ENCODE measurements at regions not wholly inside any gene's neighbourhood (a gene's known extent, or its start where the extent isn't known, plus 50 kb on each side); places are given as distances from the start of the nearest gene placed in this dataset.

GRCh38 chr4:46684041-46684440 lies 225.0 kb downstream of the COX7B2 start:
- intact Hi-C loops (cut with DNase I; ENCODE audit: low total_unique reads) (no loop called here), in situ Hi-C loops (cut with MboI; ENCODE audit: low pct_ligation_motif_present in 1 of 4, low pct_unique_long_range_greater_than_20kb in 1 of 4, low sequenced_read_pairs in 3 of 4) (no loop called here)
- no peaks in the 10 kb centered on the region for H3K9me3 ChIP-seq
- no peaks in the 10 kb centered on the region for H3K4me1 ChIP-seq
- no peaks in the 10 kb centered on the region for H3K36me3 ChIP-seq
- no peaks in the 10 kb centered on the region for H3K27me3 ChIP-seq
- H3K27ac ChIP-seq, result no peak overlapping the region
- H3K4me3 ChIP-seq, result no peak overlapping the region
- TF ChIP-seq, protein P1, sequence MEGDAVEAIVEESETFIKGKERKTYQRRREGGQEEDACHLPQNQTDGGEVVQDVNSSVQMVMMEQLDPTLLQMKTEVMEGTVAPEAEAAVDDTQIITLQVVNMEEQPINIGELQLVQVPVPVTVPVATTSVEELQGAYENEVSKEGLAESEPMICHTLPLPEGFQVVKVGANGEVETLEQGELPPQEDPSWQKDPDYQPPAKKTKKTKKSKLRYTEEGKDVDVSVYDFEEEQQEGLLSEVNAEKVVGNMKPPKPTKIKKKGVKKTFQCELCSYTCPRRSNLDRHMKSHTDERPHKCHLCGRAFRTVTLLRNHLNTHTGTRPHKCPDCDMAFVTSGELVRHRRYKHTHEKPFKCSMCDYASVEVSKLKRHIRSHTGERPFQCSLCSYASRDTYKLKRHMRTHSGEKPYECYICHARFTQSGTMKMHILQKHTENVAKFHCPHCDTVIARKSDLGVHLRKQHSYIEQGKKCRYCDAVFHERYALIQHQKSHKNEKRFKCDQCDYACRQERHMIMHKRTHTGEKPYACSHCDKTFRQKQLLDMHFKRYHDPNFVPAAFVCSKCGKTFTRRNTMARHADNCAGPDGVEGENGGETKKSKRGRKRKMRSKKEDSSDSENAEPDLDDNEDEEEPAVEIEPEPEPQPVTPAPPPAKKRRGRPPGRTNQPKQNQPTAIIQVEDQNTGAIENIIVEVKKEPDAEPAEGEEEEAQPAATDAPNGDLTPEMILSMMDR (IDR thresholded peaks at IDR 0.05), result no peak
- TF ChIP-seq POLR2A (IDR thresholded peaks at IDR 0.05) (no peak), POLR2AphosphoS5 (IDR thresholded peaks at IDR 0.05) (no peak), EP300 (IDR thresholded peaks at IDR 0.05; ENCODE audit: low read depth) (no peak)
- no peak for DNase-seq
- 27 to 37% methylated on average over 2 of the region's 2 CpGs for WGBS, 2 donors (ENCODE audit: low coverage in 1 of 2)

- H3K27me3 ChIP-seq, result no peaks in the 10 kb centered on the region
- TF ChIP-seq POLR2AphosphoS5 (IDR thresholded peaks at IDR 0.05) (no peak), EP300 (IDR thresholded peaks at IDR 0.05; ENCODE audit: low read depth) (no peak), POLR2A (IDR thresholded peaks at IDR 0.05) (no peak)
- TF ChIP-seq, protein P1 (IDR thresholded peaks at IDR 0.05), result no peak
- 90 to 100% methylated on average over 1 of the region's 1 CpG for WGBS, 2 donors (ENCODE audit: low coverage in 1 of 2)
- in situ Hi-C loops (cut with MboI; ENCODE audit: low pct_ligation_motif_present in 1 of 4, low pct_unique_long_range_greater_than_20kb in 1 of 4, low sequenced_read_pairs in 3 of 4), result no loop called here
- no peaks in the 10 kb centered on the region for H3K9me3 ChIP-seq
- H3K4me1 ChIP-seq, result no peaks in the 10 kb centered on the region
- H3K27ac ChIP-seq, result no peak overlapping the region
- no peaks in the 10 kb centered on the region for H3K36me3 ChIP-seq
- intact Hi-C loops (cut with DNase I; ENCODE audit: low total_unique reads), result no loop called here
- no peak overlapping the region for H3K4me3 ChIP-seq
- DNase-seq, result no peak
These were observed 232.7 kb downstream of the COX7B2 start for GRCh38 chr4:46676364-46676763.

DNA sequence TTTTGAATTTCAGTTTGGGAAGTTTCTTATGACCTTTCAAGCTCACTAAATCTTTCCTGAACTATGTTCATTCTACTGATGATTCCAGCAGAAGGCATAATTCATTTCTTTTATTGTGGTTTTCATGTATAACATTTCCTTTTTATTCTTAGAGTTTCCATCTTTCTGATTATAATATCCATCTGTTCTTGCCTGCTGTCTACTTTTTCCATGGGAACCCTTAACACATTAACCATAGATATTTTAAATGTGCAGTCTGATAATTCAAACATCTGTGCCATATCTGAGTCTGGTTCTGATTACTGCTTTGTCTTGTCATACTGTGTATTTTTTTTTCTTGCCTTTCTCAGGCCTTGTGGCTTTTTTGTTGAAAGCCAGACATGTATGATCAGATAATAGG lies 234.7 kb downstream of the COX7B2 start:
- H3K36me3 ChIP-seq, result no peaks in the 10 kb centered on the region
- in situ Hi-C loops (cut with MboI; ENCODE audit: low pct_ligation_motif_present in 1 of 4, low pct_unique_long_range_greater_than_20kb in 1 of 4, low sequenced_read_pairs in 3 of 4) (no loop called here), intact Hi-C loops (cut with DNase I; ENCODE audit: low total_unique reads) (no loop called here)
- TF ChIP-seq, protein P1 (IDR thresholded peaks at IDR 0.05), result no peak
- no peak for TF ChIP-seq EP300 (IDR thresholded peaks at IDR 0.05; ENCODE audit: low read depth)
- no peak for TF ChIP-seq POLR2A (IDR thresholded peaks at IDR 0.05)
- TF ChIP-seq POLR2AphosphoS5 (IDR thresholded peaks at IDR 0.05), result no peak
- H3K9me3 ChIP-seq, result no peaks in the 10 kb centered on the region
- H3K27me3 ChIP-seq, result no peaks in the 10 kb centered on the region
- no peak overlapping the region for H3K27ac ChIP-seq
- H3K4me1 ChIP-seq, result no peaks in the 10 kb centered on the region
- H3K4me3 ChIP-seq, result no peak overlapping the region
- DNase-seq, result no peak

DNA sequence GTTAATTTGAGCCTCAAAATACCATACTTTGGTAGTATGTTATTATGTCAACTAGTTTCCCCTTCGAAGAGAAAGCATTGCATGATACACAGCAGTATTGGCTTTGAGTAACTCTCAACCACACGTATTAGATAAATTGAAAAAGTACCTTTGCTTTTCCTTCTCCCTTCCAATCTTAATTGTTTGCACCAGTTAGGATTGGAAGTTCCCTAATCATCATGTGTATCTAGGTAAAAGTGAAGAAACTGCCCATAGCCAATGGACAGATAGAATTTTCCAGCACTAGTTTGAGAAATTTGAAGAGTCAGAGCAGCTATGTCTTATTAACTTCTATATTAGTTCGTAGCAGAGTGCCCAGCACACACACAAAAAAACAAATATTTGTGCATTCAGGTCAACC lies 241.3 kb downstream of the COX7B2 start:
- in situ Hi-C loops (cut with MboI; ENCODE audit: low pct_ligation_motif_present in 1 of 4, low pct_unique_long_range_greater_than_20kb in 1 of 4, low sequenced_read_pairs in 3 of 4), result no loop called here

DNA sequence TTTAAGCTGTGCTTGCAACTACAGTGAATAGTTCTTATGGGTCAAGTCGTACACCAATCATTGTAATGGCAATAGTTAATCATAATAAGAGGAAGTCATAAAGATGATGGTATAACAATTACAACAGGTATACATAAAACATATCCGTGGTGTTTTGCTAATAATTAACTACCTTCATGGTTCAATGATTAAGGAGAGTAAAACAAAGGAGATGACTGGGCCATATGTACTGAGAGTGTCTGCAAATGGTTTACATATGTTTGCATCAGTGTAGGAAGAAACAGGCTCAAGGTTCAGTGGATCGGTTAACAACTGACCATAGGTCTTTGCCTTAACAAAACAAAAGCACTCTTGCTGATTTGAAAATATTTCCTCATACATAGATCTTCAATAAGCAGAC lies 253.0 kb downstream of the COX7B2 start:
- no peaks in the 10 kb centered on the region for H3K9me3 ChIP-seq
- H3K27me3 ChIP-seq, result no peaks in the 10 kb centered on the region
- no peak overlapping the region for H3K4me3 ChIP-seq
- intact Hi-C loops (cut with DNase I; ENCODE audit: low total_unique reads), result no loop called here
- no peak for DNase-seq
- H3K4me1 ChIP-seq, result peaks cover 0 to 10% (median 7%) of the 10 kb centered on the region in 4 donors
- no peaks in the 10 kb centered on the region for H3K36me3 ChIP-seq
- TF ChIP-seq EP300 (IDR thresholded peaks at IDR 0.05; ENCODE audit: low read depth) (no peak), POLR2A (IDR thresholded peaks at IDR 0.05) (no peak), POLR2AphosphoS5 (IDR thresholded peaks at IDR 0.05) (no peak)
- TF ChIP-seq, protein P1 (IDR thresholded peaks at IDR 0.05), result no peak
- no peak overlapping the region for H3K27ac ChIP-seq
- in situ Hi-C loops (cut with MboI; ENCODE audit: low pct_ligation_motif_present in 1 of 4, low pct_unique_long_range_greater_than_20kb in 1 of 4, low sequenced_read_pairs in 3 of 4), result no loop called here
- 13 to 31% methylated on average over 3 of the region's 3 CpGs for WGBS, 2 donors (ENCODE audit: low coverage in 1 of 2)

More for the DNA sequence above, 241.3 kb downstream of the COX7B2 start:
- 75 to 90% methylated on average over 3 of the region's 3 CpGs for whole genome bisulfite sequencing, 2 donors (ENCODE audit: low coverage in 1 of 2)
- DNase-seq, result no peak
- H3K27me3 ChIP-seq, result no peaks in the 10 kb centered on the region
- no peak overlapping the region for H3K4me3 ChIP-seq
- no peaks in the 10 kb centered on the region for H3K36me3 ChIP-seq
- no peaks in the 10 kb centered on the region for H3K9me3 ChIP-seq
- no peak overlapping the region for H3K27ac ChIP-seq
- TF ChIP-seq POLR2A (IDR thresholded peaks at IDR 0.05) (no peak), POLR2AphosphoS5 (IDR thresholded peaks at IDR 0.05) (no peak)
- intact Hi-C loops (cut with DNase I; ENCODE audit: low total_unique reads), result no loop called here
- H3K4me1 ChIP-seq, result no peaks in the 10 kb centered on the region
